ENCODE measurements at regions not wholly inside any gene's neighbourhood (a gene's known extent, or its start where the extent isn't known, plus 50 kb on each side); places are given as distances from the start of the nearest gene placed in this dataset.

DNA sequence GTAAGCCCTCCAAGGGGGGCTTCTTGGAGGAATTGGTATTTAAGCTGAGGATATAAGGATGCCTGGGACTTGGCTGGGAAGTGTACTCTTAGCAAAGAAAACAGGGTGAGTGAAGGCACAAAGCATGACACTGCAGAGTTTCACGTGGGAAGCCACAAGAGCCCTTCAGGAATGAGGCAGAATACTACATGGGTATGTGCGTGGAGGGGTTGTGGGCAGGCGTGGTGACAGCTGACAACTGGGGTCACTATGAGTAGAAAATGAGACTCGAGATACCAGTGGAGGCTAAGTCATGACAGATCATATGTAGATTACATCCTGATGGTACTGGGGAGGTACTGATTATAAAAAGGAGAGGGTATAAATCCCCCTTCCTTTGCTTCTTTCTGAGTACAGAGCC lies 78.1 kb upstream of the XYLT1 start:
- no peaks in the 10 kb centered on the region for H3K27me3 ChIP-seq
- H3K4me3 ChIP-seq = no peak overlapping the region
- no peak for DNase-seq
- no peaks in the 10 kb centered on the region for H3K4me1 ChIP-seq
- TF ChIP-seq POLR2A (IDR thresholded peaks at IDR 0.05) = no peak
- TF ChIP-seq, protein P1, sequence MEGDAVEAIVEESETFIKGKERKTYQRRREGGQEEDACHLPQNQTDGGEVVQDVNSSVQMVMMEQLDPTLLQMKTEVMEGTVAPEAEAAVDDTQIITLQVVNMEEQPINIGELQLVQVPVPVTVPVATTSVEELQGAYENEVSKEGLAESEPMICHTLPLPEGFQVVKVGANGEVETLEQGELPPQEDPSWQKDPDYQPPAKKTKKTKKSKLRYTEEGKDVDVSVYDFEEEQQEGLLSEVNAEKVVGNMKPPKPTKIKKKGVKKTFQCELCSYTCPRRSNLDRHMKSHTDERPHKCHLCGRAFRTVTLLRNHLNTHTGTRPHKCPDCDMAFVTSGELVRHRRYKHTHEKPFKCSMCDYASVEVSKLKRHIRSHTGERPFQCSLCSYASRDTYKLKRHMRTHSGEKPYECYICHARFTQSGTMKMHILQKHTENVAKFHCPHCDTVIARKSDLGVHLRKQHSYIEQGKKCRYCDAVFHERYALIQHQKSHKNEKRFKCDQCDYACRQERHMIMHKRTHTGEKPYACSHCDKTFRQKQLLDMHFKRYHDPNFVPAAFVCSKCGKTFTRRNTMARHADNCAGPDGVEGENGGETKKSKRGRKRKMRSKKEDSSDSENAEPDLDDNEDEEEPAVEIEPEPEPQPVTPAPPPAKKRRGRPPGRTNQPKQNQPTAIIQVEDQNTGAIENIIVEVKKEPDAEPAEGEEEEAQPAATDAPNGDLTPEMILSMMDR (IDR thresholded peaks at IDR 0.05) = no peak
- no peak overlapping the region for H3K27ac ChIP-seq
- no peaks in the 10 kb centered on the region for H3K9me3 ChIP-seq
- no peaks in the 10 kb centered on the region for H3K36me3 ChIP-seq
- intact Hi-C loops (cut with DNase I; ENCODE audit: low total_unique reads) = no loop called here

GRCh38 chr16:17544785-17545184 lies 74.0 kb upstream of the XYLT1 start:
- no peaks in the 10 kb centered on the region for H3K27me3 ChIP-seq
- no peaks in the 10 kb centered on the region for H3K9me3 ChIP-seq
- intact Hi-C loops (cut with DNase I; ENCODE audit: low total_unique reads) = no loop called here
- no peak for DNase-seq
- no peaks in the 10 kb centered on the region for H3K36me3 ChIP-seq
- H3K4me3 ChIP-seq = no peak overlapping the region
- H3K27ac ChIP-seq = no peak overlapping the region
- TF ChIP-seq, protein P1 (IDR thresholded peaks at IDR 0.05) = no peak
- TF ChIP-seq POLR2A (IDR thresholded peaks at IDR 0.05) = no peak
- H3K4me1 ChIP-seq = no peaks in the 10 kb centered on the region

GRCh38 chr16:17544304-17544703 lies 73.5 kb upstream of the XYLT1 start:
- Histone ChIP-seq H3K27me3 (no peaks in the 10 kb centered on the region), H3K9me3 (no peaks in the 10 kb centered on the region), H3K36me3 (no peaks in the 10 kb centered on the region), H3K4me1 (no peaks in the 10 kb centered on the region), H3K27ac (no peak overlapping the region), H3K4me3 (no peak overlapping the region)
- intact Hi-C loops (cut with DNase I; ENCODE audit: low total_unique reads) = no loop called here
- TF ChIP-seq, protein P1 (IDR thresholded peaks at IDR 0.05) = no peak
- no peak for TF ChIP-seq POLR2A (IDR thresholded peaks at IDR 0.05)
- no peak for DNase-seq

- DNase-seq = no peak
- no peak overlapping the region for H3K27ac ChIP-seq
- no peak overlapping the region for H3K4me3 ChIP-seq
- no peak for TF ChIP-seq POLR2A (IDR thresholded peaks at IDR 0.05)
- TF ChIP-seq, protein P1 (IDR thresholded peaks at IDR 0.05) = no peak
- H3K36me3 ChIP-seq = no peaks in the 10 kb centered on the region
- H3K27me3 ChIP-seq = no peaks in the 10 kb centered on the region
- H3K9me3 ChIP-seq = no peaks in the 10 kb centered on the region
- intact Hi-C loops (cut with DNase I; ENCODE audit: low total_unique reads) = no loop called here
- no peaks in the 10 kb centered on the region for H3K4me1 ChIP-seq
These were observed 72.3 kb upstream of the XYLT1 start for GRCh38 chr16:17543073-17543472.

GRCh38 chr16:17541324-17541723 lies 70.6 kb upstream of the XYLT1 start:
- no peaks in the 10 kb centered on the region for H3K27me3 ChIP-seq
- no peaks in the 10 kb centered on the region for H3K36me3 ChIP-seq
- no peak for DNase-seq
- TF ChIP-seq, protein P1 (IDR thresholded peaks at IDR 0.05) = no peak
- TF ChIP-seq POLR2A (IDR thresholded peaks at IDR 0.05) = no peak
- H3K9me3 ChIP-seq = no peaks in the 10 kb centered on the region
- H3K4me3 ChIP-seq = no peak overlapping the region
- H3K27ac ChIP-seq = no peak overlapping the region
- no peaks in the 10 kb centered on the region for H3K4me1 ChIP-seq
- intact Hi-C loops (cut with DNase I; ENCODE audit: low total_unique reads) = no loop called here
